Endothelial cell of hepatic sinusoid (primary cell): ENCODE measurements at regions not wholly inside any gene's neighbourhood (a gene's known extent, or its start where the extent isn't known, plus 50 kb on each side); places are given as distances from the start of the nearest gene placed in this dataset.
"Not testable (repeated sequence)": the region's sequence is repeated elsewhere in the genome, so short reads cannot be mapped to it uniquely, and the experiment has no call there.

Experiments used
- in situ Hi-C: cut with HindIII; loops from 2 replicates; pipeline ENCODE4 v1.10.0; 2017; ENCODE audit warnings: low sequenced_read_pairs

GRCh38 chr3:94314218-94314883, 251.5 kb downstream of the NSUN3 start:
- in situ Hi-C loops: no loop called here

GRCh38 chr3:94317017-94317416, 254.2 kb downstream of the NSUN3 start:
- in situ Hi-C loops: no loop called here

GRCh38 chr3:94323596-94323995, 260.7 kb downstream of the NSUN3 start:
- in situ Hi-C loops: no loop called here

GRCh38 chr3:94331831-94332230, 269.0 kb downstream of the NSUN3 start:
- in situ Hi-C loops: no loop called here

GRCh38 chr3:94336046-94336753, 273.3 kb downstream of the NSUN3 start:
- in situ Hi-C loops: no loop called here

- in situ Hi-C loops: no loop called here
Measured at GRCh38 chr3:94345101-94345500, 282.2 kb downstream of the NSUN3 start.

GRCh38 chr3:94349310-94349878, 286.5 kb downstream of the NSUN3 start:
- in situ Hi-C loops: no loop called here

GRCh38 chr3:94356581-94356980, 293.7 kb downstream of the NSUN3 start:
- in situ Hi-C loops: no loop called here

- in situ Hi-C loops: no loop called here
Measured at GRCh38 chr3:94359996-94360395, 297.1 kb downstream of the NSUN3 start.

GRCh38 chr3:94360987-94361386, 298.1 kb downstream of the NSUN3 start:
- in situ Hi-C loops: no loop called here

- in situ Hi-C loops: no loop called here
Measured at GRCh38 chr3:94362393-94362792, 299.5 kb downstream of the NSUN3 start.

GRCh38 chr3:94365006-94365405, 302.1 kb downstream of the NSUN3 start:
- in situ Hi-C loops: no loop called here

- in situ Hi-C loops: no loop called here
Measured at GRCh38 chr3:94372026-94372425, 309.2 kb downstream of the NSUN3 start.

GRCh38 chr3:94373456-94373855, 310.6 kb downstream of the NSUN3 start:
- in situ Hi-C loops: no loop called here

GRCh38 chr3:94374439-94375161, 311.7 kb downstream of the NSUN3 start:
- in situ Hi-C loops: no loop called here

- in situ Hi-C loops: not testable (repeated sequence)
Measured at GRCh38 chr3:94377123-94377696, 314.3 kb downstream of the NSUN3 start.

GRCh38 chr3:94377863-94378262, 315.0 kb downstream of the NSUN3 start:
- in situ Hi-C loops: not testable (repeated sequence)

GRCh38 chr3:94378322-94378721, 315.5 kb downstream of the NSUN3 start:
- in situ Hi-C loops: no loop called here

- in situ Hi-C loops: no loop called here
Measured at GRCh38 chr3:94379264-94379663, 316.4 kb downstream of the NSUN3 start.

- in situ Hi-C loops: no loop called here
Measured at GRCh38 chr3:94394885-94395284, 332.0 kb downstream of the NSUN3 start.

- in situ Hi-C loops: no loop called here
Measured at GRCh38 chr3:94395851-94396250, 333.0 kb downstream of the NSUN3 start.
